ENCODE measurements at regions not wholly inside any gene's neighbourhood (a gene's known extent, or its start where the extent isn't known, plus 50 kb on each side); places are given as distances from the start of the nearest gene placed in this dataset.
"Not testable (repeated sequence)": the region's sequence is repeated elsewhere in the genome, so short reads cannot be mapped to it uniquely, and the experiment has no call there.

DNA sequence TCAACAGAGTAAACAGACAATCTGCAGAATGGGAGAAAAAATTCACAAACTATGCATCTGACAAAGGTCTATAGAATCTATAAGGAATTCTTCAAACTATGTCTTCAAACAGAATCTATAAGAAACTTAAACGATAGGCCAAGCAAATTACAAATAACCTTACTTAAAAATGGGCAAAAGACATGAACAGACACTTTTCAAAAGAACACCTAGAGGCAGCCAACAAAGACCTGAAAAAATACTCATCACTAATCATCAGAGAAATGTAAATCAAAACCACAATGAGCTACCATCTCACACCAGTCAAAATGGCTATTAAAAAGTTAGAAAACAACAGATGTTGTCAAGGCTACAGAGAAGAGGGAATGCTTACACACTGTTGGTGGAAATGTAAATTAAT is 81.3 kb downstream of the ID4 start:
- no peaks in the 10 kb centered on the region for H3K27me3 ChIP-seq
- H3K4me3 ChIP-seq, result no peak overlapping the region
- no peaks in the 10 kb centered on the region for H3K36me3 ChIP-seq
- H3K4me1 ChIP-seq, result no peaks in the 10 kb centered on the region
- no peak for TF ChIP-seq Cebpa-rat (IDR thresholded peaks at IDR 0.05)
- no peak overlapping the region for H3K4me2 ChIP-seq
- H3K27ac ChIP-seq, result no peak overlapping the region
- peaks cover 9 to 33% (median 22%) of the 10 kb centered on the region in 11 experiments; a peak in 20 of 22 replicates for H3K9me3 ChIP-seq (replicated peaks in 1 of 11)
- H4K20me1 ChIP-seq, result no peaks in the 10 kb centered on the region
- no peak overlapping the region for H3K9ac ChIP-seq

DNA sequence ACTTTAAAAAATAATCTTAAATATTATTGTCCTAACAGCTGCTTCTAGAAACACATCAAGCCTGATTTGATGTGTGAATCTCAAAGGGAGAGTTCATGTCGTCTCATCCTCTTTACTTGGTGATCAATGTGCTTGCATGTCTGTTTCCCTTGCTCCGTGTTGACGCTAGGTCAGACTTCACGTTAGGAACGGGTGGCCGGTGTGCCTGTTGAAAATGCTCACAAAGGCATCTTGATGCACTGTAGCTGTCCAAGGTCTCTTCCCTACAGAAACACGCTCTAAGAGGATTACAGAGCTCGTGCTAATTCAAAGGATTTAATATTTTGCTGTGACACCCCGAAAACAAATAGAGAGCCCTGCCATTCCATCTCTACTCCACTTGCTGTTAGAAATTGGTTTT is 84.6 kb downstream of the ID4 start:
- Histone ChIP-seq H3K9ac (no peak overlapping the region), H3K4me2 (no peak overlapping the region), H3K27ac (no peak overlapping the region), H3K36me3 (no peaks in the 10 kb centered on the region), H3K27me3 (no peaks in the 10 kb centered on the region), H4K20me1 (no peaks in the 10 kb centered on the region), H3K9me3 (replicated peaks in 1 of 11) (peaks cover 9 to 21% (median 16%) of the 10 kb centered on the region in 11 experiments; a peak in 20 of 22 replicates), H3K4me3 (no peak overlapping the region), H3K4me1 (no peaks in the 10 kb centered on the region)
- TF ChIP-seq Cebpa-rat (IDR thresholded peaks at IDR 0.05), result no peak

GRCh38 chr6:19925533-19925932 is 88.4 kb downstream of the ID4 start:
- Histone ChIP-seq H3K4me3 (no peak overlapping the region), H4K20me1 (no peaks in the 10 kb centered on the region), H3K9ac (no peak overlapping the region), H3K4me1 (no peaks in the 10 kb centered on the region), H3K4me2 (no peak overlapping the region), H3K36me3 (no peaks in the 10 kb centered on the region), H3K27ac (no peak overlapping the region), H3K27me3 (no peaks in the 10 kb centered on the region), H3K9me3 (replicated peaks in 1 of 11) (no peaks in the 10 kb centered on the region)
- TF ChIP-seq Cebpa-rat (IDR thresholded peaks at IDR 0.05), result no peak

DNA sequence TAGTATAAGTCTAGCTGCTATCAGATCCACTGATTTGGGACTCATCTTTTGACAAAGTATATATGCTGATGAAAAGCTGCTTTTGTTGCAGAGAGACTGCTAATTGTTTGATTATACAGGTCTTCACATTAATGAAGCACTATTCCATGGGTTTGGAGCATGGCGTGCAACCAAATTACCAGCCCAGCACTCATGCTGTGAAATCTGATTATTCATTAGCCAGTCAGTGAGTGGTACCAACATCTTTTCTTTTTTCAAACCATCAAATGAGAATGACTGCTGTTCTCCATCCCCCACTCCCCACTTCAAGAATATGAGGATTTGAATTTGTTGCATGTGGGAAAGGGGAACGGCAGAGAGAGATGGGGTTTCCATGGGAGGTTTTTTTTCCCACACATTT is 91.3 kb downstream of the ID4 start:
- Histone ChIP-seq H3K4me1 (no peaks in the 10 kb centered on the region), H3K36me3 (no peaks in the 10 kb centered on the region)
- no peak for TF ChIP-seq Cebpa-rat (IDR thresholded peaks at IDR 0.05)

DNA sequence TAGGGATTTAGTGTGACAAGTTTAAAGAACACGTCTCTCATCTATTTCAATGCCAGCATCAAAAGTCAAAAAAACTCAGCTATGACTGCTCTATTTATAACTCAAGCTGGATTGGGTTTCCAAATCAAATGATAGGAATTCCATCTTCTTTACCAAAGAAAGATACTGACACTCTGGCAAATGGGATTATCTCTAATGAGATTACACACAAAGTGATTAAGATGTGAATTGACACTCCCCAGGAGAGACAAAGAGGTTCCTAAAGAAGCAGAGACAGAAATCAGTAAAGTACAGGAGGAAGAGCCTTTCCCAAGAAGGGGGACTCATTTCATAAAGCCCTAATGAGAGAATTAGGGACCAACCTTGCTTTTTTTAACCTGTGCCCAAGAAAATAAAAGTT is 92.1 kb downstream of the ID4 start:
- H3K36me3 ChIP-seq, result no peaks in the 10 kb centered on the region
- no peak overlapping the region for H3K4me2 ChIP-seq
- no peaks in the 10 kb centered on the region for H3K27me3 ChIP-seq
- no peaks in the 10 kb centered on the region for H3K4me1 ChIP-seq
- H3K27ac ChIP-seq, result no peak overlapping the region
- H3K9ac ChIP-seq, result no peak overlapping the region
- H3K9me3 ChIP-seq (replicated peaks in 1 of 11), result no peaks in the 10 kb centered on the region
- H3K4me3 ChIP-seq, result no peak overlapping the region
- H4K20me1 ChIP-seq, result no peaks in the 10 kb centered on the region
- TF ChIP-seq Cebpa-rat (IDR thresholded peaks at IDR 0.05), result no peak

More for the DNA sequence above, 91.3 kb downstream of the ID4 start:
- Histone ChIP-seq H3K4me2 (no peak overlapping the region), H3K9ac (no peak overlapping the region), H3K27ac (no peak overlapping the region), H3K27me3 (no peaks in the 10 kb centered on the region), H4K20me1 (no peaks in the 10 kb centered on the region), H3K9me3 (replicated peaks in 1 of 11) (no peaks in the 10 kb centered on the region), H3K4me3 (no peak overlapping the region)

GRCh38 chr6:19934996-19935591 is 97.9 kb downstream of the ID4 start:
- no peaks in the 10 kb centered on the region for H3K36me3 ChIP-seq
- no peak overlapping the region for H3K27ac ChIP-seq
- peaks cover 0 to 14% (median 4%) of the 10 kb centered on the region in 11 experiments; a peak in 6 of 22 replicates for H3K9me3 ChIP-seq (replicated peaks in 1 of 11)
- no peaks in the 10 kb centered on the region for H3K4me1 ChIP-seq
- no peaks in the 10 kb centered on the region for H4K20me1 ChIP-seq
- no peak for TF ChIP-seq Cebpa-rat (IDR thresholded peaks at IDR 0.05)
- H3K27me3 ChIP-seq, result no peaks in the 10 kb centered on the region
- no peak overlapping the region for H3K4me2 ChIP-seq
- no peak overlapping the region for H3K9ac ChIP-seq
- H3K4me3 ChIP-seq, result no peak overlapping the region

DNA sequence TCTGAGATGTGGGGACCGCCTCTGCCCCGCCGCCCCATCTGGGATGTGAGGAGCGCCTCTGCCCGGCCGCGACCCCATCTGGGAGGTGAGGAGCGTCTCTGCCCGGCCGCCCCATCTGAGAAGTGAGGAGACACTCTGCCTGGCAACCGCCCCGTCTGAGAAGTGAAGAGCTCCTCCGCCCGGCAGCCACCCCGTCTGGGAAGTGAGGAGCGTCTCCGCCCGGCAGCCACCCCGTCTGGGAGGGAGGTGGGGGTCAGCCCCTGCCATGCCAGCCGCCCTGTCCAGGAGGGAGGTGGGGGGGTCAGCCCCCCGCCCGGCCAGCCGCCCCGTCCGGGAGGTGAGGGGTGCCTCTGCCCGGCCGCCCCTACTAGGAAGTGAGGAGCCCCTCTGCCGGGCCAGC is 102.2 kb downstream of the ID4 start:
- H3K4me2 ChIP-seq, H3K9ac ChIP-seq, H3K4me3 ChIP-seq, H3K27ac ChIP-seq, H3K27me3 ChIP-seq, H3K4me1 ChIP-seq, H4K20me1 ChIP-seq, H3K36me3 ChIP-seq: not testable (repeated sequence)
- H3K9me3 ChIP-seq (replicated peaks in 1 of 11), result peaks cover 0 to 14% (median 6%) of the 10 kb centered on the region in 11 experiments; a peak in 7 of 22 replicates

- not testable (repeated sequence) for H3K27ac ChIP-seq, H3K4me3 ChIP-seq, H3K27me3 ChIP-seq, H4K20me1 ChIP-seq, H3K9ac ChIP-seq, H3K4me2 ChIP-seq, H3K4me1 ChIP-seq, H3K36me3 ChIP-seq
- H3K9me3 ChIP-seq (replicated peaks in 1 of 11), result peaks cover 0 to 14% (median 6%) of the 10 kb centered on the region in 11 experiments; a peak in 7 of 22 replicates
Measured at GRCh38 chr6:19939926-19940325, 102.8 kb downstream of the ID4 start.

DNA sequence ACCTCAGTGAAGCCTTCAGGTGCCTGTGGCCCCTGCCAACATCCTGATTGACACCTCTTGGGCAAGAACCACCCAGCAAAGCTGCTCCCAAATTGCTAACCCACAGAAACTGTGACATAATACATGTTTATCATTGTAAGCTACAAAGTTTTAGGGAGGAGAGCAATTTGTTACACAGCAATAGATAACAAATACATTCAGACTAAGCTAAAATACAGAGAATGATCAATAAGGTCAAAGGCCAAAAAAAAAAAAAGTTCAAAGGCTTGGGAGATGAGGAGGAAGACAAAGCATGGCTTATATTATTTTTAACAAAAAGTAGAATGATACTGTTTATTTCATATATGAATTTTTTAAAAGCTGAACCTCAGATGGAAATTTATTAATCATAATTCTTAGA is 105.9 kb downstream of the ID4 start:
- no peak overlapping the region for H3K4me3 ChIP-seq
- H3K4me2 ChIP-seq, result no peak overlapping the region
- peaks cover 0 to 14% (median 6%) of the 10 kb centered on the region in 11 experiments; a peak in 7 of 22 replicates for H3K9me3 ChIP-seq (replicated peaks in 1 of 11)
- TF ChIP-seq Cebpa-rat (IDR thresholded peaks at IDR 0.05), result no peak
- no peaks in the 10 kb centered on the region for H3K27me3 ChIP-seq
- no peak overlapping the region for H3K9ac ChIP-seq
- H3K27ac ChIP-seq, result no peak overlapping the region
- no peaks in the 10 kb centered on the region for H4K20me1 ChIP-seq
- no peaks in the 10 kb centered on the region for H3K4me1 ChIP-seq
- H3K36me3 ChIP-seq, result no peaks in the 10 kb centered on the region

GRCh38 chr6:19945843-19946358 is 108.7 kb downstream of the ID4 start:
- no peak overlapping the region for H3K9ac ChIP-seq

More at GRCh38 chr6:19945843-19946358, 108.7 kb downstream of the ID4 start:
- Histone ChIP-seq H3K4me3 (no peak overlapping the region), H3K4me1 (no peaks in the 10 kb centered on the region), H3K4me2 (no peak overlapping the region), H3K9me3 (replicated peaks in 1 of 11) (peaks cover 0 to 21% (median 6%) of the 10 kb centered on the region in 11 experiments; a peak in 11 of 22 replicates), H3K27ac (no peak overlapping the region), H3K36me3 (no peaks in the 10 kb centered on the region), H4K20me1 (no peaks in the 10 kb centered on the region), H3K27me3 (no peaks in the 10 kb centered on the region)
- TF ChIP-seq Cebpa-rat (IDR thresholded peaks at IDR 0.05), result no peak

Data from BLaER1 treated with 17β-estradiol and CSF1 and Interleukin-3, amounts not matched to agents 10 nM and 100 nM (cell line).